Ishikawa (cell line): ENCODE measurements at regions not wholly inside any gene's neighbourhood (a gene's known extent, or its start where the extent isn't known, plus 50 kb on each side); places are given as distances from the start of the nearest gene placed in this dataset.

ENCODE experiments used
- CEBPB ChIP-seq: IDR thresholded peaks from 2 replicates; pipeline ENCODE4 v1.6.1; 2012
- CREB1 ChIP-seq: IDR thresholded peaks from 2 replicates; pipeline ENCODE4 v1.6.1; 2012; ENCODE audit warnings: low read depth
- EGR1 ChIP-seq: IDR thresholded peaks from 2 replicates; pipeline ENCODE4 v1.6.1; 2012
- EP300 ChIP-seq: IDR thresholded peaks from 2 replicates; pipeline ENCODE4 v1.6.1; 2012; ENCODE audit warnings: borderline replicate concordance
- FOXM1 ChIP-seq: IDR thresholded peaks from 2 replicates; pipeline ENCODE4 v1.6.1; 2012; ENCODE audit warnings: low read depth, borderline replicate concordance
- MAX ChIP-seq: IDR thresholded peaks from 2 replicates; pipeline ENCODE4 v1.6.1; 2012
- NFIC ChIP-seq: IDR thresholded peaks from 2 replicates; pipeline ENCODE4 v1.6.1; 2012
- RAD21 ChIP-seq: IDR thresholded peaks from 2 replicates; pipeline ENCODE4 v1.6.1; 2012; ENCODE audit warnings: low read depth
- REST ChIP-seq: IDR thresholded peaks from 2 replicates; pipeline ENCODE4 v1.6.1; 2012; ENCODE audit warnings: low read depth, mild to moderate bottlenecking
- TAF1 ChIP-seq: IDR thresholded peaks from 2 replicates; pipeline ENCODE4 v1.6.1; 2012; ENCODE audit warnings: low read depth, mild to moderate bottlenecking
- TCF12 ChIP-seq: IDR thresholded peaks from 2 replicates; pipeline ENCODE4 v1.6.1; 2012; ENCODE audit warnings: low read depth
- TEAD4 ChIP-seq: IDR thresholded peaks from 2 replicates; pipeline ENCODE4 v1.6.1; 2012
- USF1 ChIP-seq: IDR thresholded peaks from 2 replicates; pipeline ENCODE4 v1.6.1; 2012
- YY1 ChIP-seq: IDR thresholded peaks from 2 replicates; pipeline ENCODE4 v1.6.1; 2012; ENCODE audit warnings: low read depth
- ZBTB7A ChIP-seq: IDR thresholded peaks from 2 replicates; pipeline ENCODE4 v1.6.1; 2012; ENCODE audit warnings: low read depth

GRCh38 chr1:30010506-30011106, 712.8 kb downstream of the MATN1 start:
- no peak for TF ChIP-seq CREB1
- no peak for TF ChIP-seq USF1

GRCh38 chr1:30009720-30010119, 713.7 kb downstream of the MATN1 start:
- TF ChIP-seq USF1, result no peak
- TF ChIP-seq RAD21, result no peak
- TF ChIP-seq EGR1, result no peak
- no peak for TF ChIP-seq FOXM1
- no peak for TF ChIP-seq YY1
- TF ChIP-seq CEBPB, result no peak
- TF ChIP-seq NFIC, result no peak
- TF ChIP-seq REST, result no peak
- TF ChIP-seq ZBTB7A, result no peak
- no peak for TF ChIP-seq TAF1
- no peak for TF ChIP-seq TEAD4
- no peak for TF ChIP-seq CREB1
- no peak for TF ChIP-seq EP300
- no peak for TF ChIP-seq TCF12
- TF ChIP-seq MAX, result no peak

GRCh38 chr1:30008998-30009657, 714.3 kb downstream of the MATN1 start:
- no peak for TF ChIP-seq USF1
- TF ChIP-seq ZBTB7A, result no peak
- no peak for TF ChIP-seq REST
- TF ChIP-seq CREB1, result no peak
- no peak for TF ChIP-seq FOXM1
- no peak for TF ChIP-seq RAD21
- TF ChIP-seq MAX, result no peak
- TF ChIP-seq EP300, result no peak
- TF ChIP-seq EGR1, result no peak
- TF ChIP-seq TEAD4, result no peak
- no peak for TF ChIP-seq TAF1
- no peak for TF ChIP-seq YY1
- TF ChIP-seq NFIC, result no peak
- TF ChIP-seq CEBPB, result no peak

GRCh38 chr1:30008372-30008997, 714.9 kb downstream of the MATN1 start:
- TF ChIP-seq CREB1, result no peak
- TF ChIP-seq REST, result no peak
- no peak for TF ChIP-seq TEAD4
- no peak for TF ChIP-seq NFIC
- TF ChIP-seq TCF12, result no peak
- no peak for TF ChIP-seq YY1
- no peak for TF ChIP-seq RAD21
- TF ChIP-seq EP300, result no peak
- TF ChIP-seq MAX, result no peak
- no peak for TF ChIP-seq TAF1
- TF ChIP-seq FOXM1, result no peak
- TF ChIP-seq ZBTB7A, result no peak
- no peak for TF ChIP-seq USF1
- no peak for TF ChIP-seq CEBPB
- no peak for TF ChIP-seq EGR1
